GM18907 (cell line): ENCODE measurements at regions not wholly inside any gene's neighbourhood (a gene's known extent, or its start where the extent isn't known, plus 50 kb on each side); places are given as distances from the start of the nearest gene placed in this dataset.
"Not testable (repeated sequence)": the region's sequence is repeated elsewhere in the genome, so short reads cannot be mapped to it uniquely, and the experiment has no call there.

ENCODE experiments used
- ATAC-seq: cut with Tn5 transposase; IDR thresholded peaks from one replicate; pipeline ENCODE4 v1.9.1; 2021; ENCODE audit warnings: mild to moderate bottlenecking, moderate library complexity; ENCODE audit not compliant: unreplicated experiment

- ATAC-seq = peak; percentile 61
Observed at GRCh38 chr21:8987896-8988295, 1533.5 kb upstream of the TPTE start.

- ATAC-seq = no peak
Observed at GRCh38 chr21:8988696-8989095, 1532.7 kb upstream of the TPTE start.

- ATAC-seq = no peak
Observed at GRCh38 chr21:8989261-8989711, 1532.1 kb upstream of the TPTE start.

GRCh38 chr21:8989721-8990325 is 1531.6 kb upstream of the TPTE start:
- no peak for ATAC-seq

GRCh38 chr21:8990326-8991087 is 1530.9 kb upstream of the TPTE start:
- ATAC-seq = no peak

GRCh38 chr21:8991088-8991907 is 1530.1 kb upstream of the TPTE start:
- no peak for ATAC-seq

- no peak for ATAC-seq
Observed at GRCh38 chr21:8991968-8992621, 1529.3 kb upstream of the TPTE start.

GRCh38 chr21:8992731-8993174 is 1528.6 kb upstream of the TPTE start:
- no peak for ATAC-seq

- no peak for ATAC-seq
Observed at GRCh38 chr21:8993284-8993942, 1528.0 kb upstream of the TPTE start.

- no peak for ATAC-seq
Observed at GRCh38 chr21:8993943-8994639, 1527.3 kb upstream of the TPTE start.

- no peak for ATAC-seq
Observed at GRCh38 chr21:8994640-8995511, 1526.5 kb upstream of the TPTE start.

GRCh38 chr21:8996487-8996968 is 1524.9 kb upstream of the TPTE start:
- ATAC-seq = not testable (repeated sequence)

GRCh38 chr21:8997011-8997440 is 1524.4 kb upstream of the TPTE start:
- no peak for ATAC-seq

- ATAC-seq = not testable (repeated sequence)
Observed at GRCh38 chr21:8997443-8998390, 1523.7 kb upstream of the TPTE start.

- ATAC-seq = not testable (repeated sequence)
Observed at GRCh38 chr21:8998480-8998879, 1522.9 kb upstream of the TPTE start.

GRCh38 chr21:8998946-8999681 is 1522.3 kb upstream of the TPTE start:
- ATAC-seq = no peak

GRCh38 chr21:9000132-9000531 is 1521.3 kb upstream of the TPTE start:
- ATAC-seq = not testable (repeated sequence)
